GM23338 (cell line): ENCODE measurements at regions not wholly inside any gene's neighbourhood (a gene's known extent, or its start where the extent isn't known, plus 50 kb on each side); places are given as distances from the start of the nearest gene placed in this dataset.

Experiments
- ATAC-seq: fragments of 200-7000 bp; cut with Tn5 transposase; 3 replicates; pipeline ENCODE4 v1.9.1; 2020
- DNase-seq: peaks from one replicate; pipeline ENCODE4 v3.0.0-alpha.2; 2015; ENCODE audit warnings: low spot score
- H2AFZ ChIP-seq: fragments of 200-600 bp; sonication (generic); 2 replicates; pipeline ENCODE4 v1.8.0; 2016; ENCODE audit warnings: antibody characterized with exemption, mild to moderate bottlenecking, moderate library complexity
- H3F3A ChIP-seq: fragments of 200-600 bp; sonication (generic); replicated peaks from 2 replicates; pipeline ENCODE4 v1.8.0; 2017; ENCODE audit warnings: antibody characterized with exemption, mixed run types, low read depth
- H3K27ac ChIP-seq: fragments of 200-600 bp; sonication (generic); 2 replicates; pipeline ENCODE4 v1.6.1; 2016; ENCODE audit warnings: low read depth
- H3K27me3 ChIP-seq: fragments of 200-600 bp; sonication (generic); 2 replicates; pipeline ENCODE4 v1.8.0; 2016; ENCODE audit warnings: mild to moderate bottlenecking, mixed run types, moderate library complexity; ENCODE audit not compliant: insufficient read depth
- H3K36me3 ChIP-seq: fragments of 200-600 bp; sonication (generic); 2 replicates; pipeline ENCODE4 v1.8.0; 2016; ENCODE audit warnings: mild to moderate bottlenecking; ENCODE audit not compliant: insufficient read depth
- H3K4me1 ChIP-seq: fragments of 200-600 bp; sonication (generic); 2 replicates; pipeline ENCODE4 v1.8.0; 2016; ENCODE audit warnings: mild to moderate bottlenecking, moderate library complexity; ENCODE audit not compliant: insufficient read depth
- H3K4me2 ChIP-seq: fragments of 200-600 bp; sonication (generic); 2 replicates; pipeline ENCODE4 v1.7.1; 2017; ENCODE audit warnings: mixed run types
- H3K4me3 ChIP-seq: fragments of 200-600 bp; sonication (generic); 2 replicates; pipeline ENCODE4 v1.6.1; 2016; ENCODE audit warnings: mixed run types
- H3K79me2 ChIP-seq: fragments of 200-600 bp; sonication (generic); replicated peaks from 2 replicates; pipeline ENCODE4 v1.8.0; 2017; ENCODE audit warnings: mild to moderate bottlenecking; ENCODE audit not compliant: insufficient read depth
- H3K9me2 ChIP-seq: fragments of 200-600 bp; sonication (generic); 2 replicates; pipeline ENCODE4 v1.8.0; 2017; ENCODE audit not compliant: insufficient read depth
- H4K20me1 ChIP-seq: fragments of 200-600 bp; sonication (generic); replicated peaks from 2 replicates; pipeline ENCODE4 v1.8.0; 2017; ENCODE audit warnings: mild to moderate bottlenecking; ENCODE audit not compliant: insufficient read depth
- H3K27ac Mint-ChIP-seq: 2 replicates; pipeline ENCODE4 v1.8.0; 2020; ENCODE audit warnings: inconsistent platforms, mild to moderate bottlenecking, moderate library complexity, mixed read lengths
- H3K27me3 Mint-ChIP-seq: 3 replicates; pipeline ENCODE4 v1.8.0; 2022; ENCODE audit warnings: low read depth, mild to moderate bottlenecking, moderate library complexity, mixed read lengths, inconsistent platforms; ENCODE audit not compliant: insufficient read depth, poor library complexity
- H3K36me3 Mint-ChIP-seq: 3 replicates; pipeline ENCODE4 v1.8.0; 2021; ENCODE audit warnings: low read depth, mild to moderate bottlenecking, inconsistent platforms, moderate library complexity, mixed read lengths
- H3K4me1 Mint-ChIP-seq: 3 replicates; pipeline ENCODE4 v1.8.0; 2020; ENCODE audit warnings: mild to moderate bottlenecking, inconsistent platforms, mixed read lengths
- H3K4me3 Mint-ChIP-seq: 3 replicates; pipeline ENCODE4 v1.8.0; 2021; ENCODE audit warnings: moderate library complexity, mild to moderate bottlenecking, inconsistent platforms, mixed read lengths
- H3K9me3 Mint-ChIP-seq: 3 replicates; pipeline ENCODE4 v1.8.0; 2020; ENCODE audit warnings: moderate library complexity, mild to moderate bottlenecking, inconsistent platforms, mixed read lengths
- CREB1 ChIP-seq: fragments of 250-450 bp; sonication (Bioruptor Pico); IDR thresholded peaks from 2 replicates; pipeline ENCODE4 v1.5.0; 2020; ENCODE audit warnings: low read depth, mild to moderate bottlenecking, moderate library complexity
- ETS1 ChIP-seq: IDR thresholded peaks from 2 replicates; pipeline ENCODE4 v1.6.1; 2016; ENCODE audit warnings: antibody characterized with exemption
- EZH2 ChIP-seq: fragments of 200-600 bp; sonication (generic); IDR thresholded peaks from one replicate; pipeline ENCODE4 v1.8.0; 2017; ENCODE audit warnings: antibody characterized with exemption, mild to moderate bottlenecking, low read depth; ENCODE audit not compliant: unreplicated experiment
- EZH2phosphoT487 ChIP-seq: fragments of 200-600 bp; sonication (generic); IDR thresholded peaks from one replicate; pipeline ENCODE4 v1.8.1; 2018; ENCODE audit warnings: antibody characterized with exemption; ENCODE audit not compliant: unreplicated experiment
- JUNB ChIP-seq: IDR thresholded peaks from one replicate; pipeline ENCODE4 v1.6.1; 2016; ENCODE audit warnings: antibody characterized with exemption; ENCODE audit not compliant: unreplicated experiment
- NANOG ChIP-seq: IDR thresholded peaks from 2 replicates; pipeline ENCODE4 v1.6.1; 2016; ENCODE audit warnings: antibody characterized with exemption, borderline replicate concordance
- POLR2AphosphoS5 ChIP-seq: IDR thresholded peaks from 2 replicates; pipeline ENCODE4 v1.6.1; 2016; ENCODE audit warnings: antibody characterized with exemption, low read depth
- REST ChIP-seq: IDR thresholded peaks from one replicate; pipeline ENCODE4 v1.6.1; 2018; ENCODE audit warnings: antibody characterized with exemption; ENCODE audit not compliant: unreplicated experiment
- STAT1 ChIP-seq: IDR thresholded peaks from one replicate; pipeline ENCODE4 v1.6.1; 2016; ENCODE audit warnings: antibody characterized with exemption; ENCODE audit not compliant: unreplicated experiment
- ZNF114 ChIP-seq: fragments of 250-450 bp; sonication (Bioruptor Pico); IDR thresholded peaks from 2 replicates; pipeline ENCODE4 v1.5.0; 2020; ENCODE audit warnings: mild to moderate bottlenecking, moderate library complexity
- ZNF331 ChIP-seq: fragments of 250-450 bp; sonication (Bioruptor Pico); IDR thresholded peaks from 2 replicates; pipeline ENCODE4 v1.5.0; 2020; ENCODE audit warnings: low read depth, mild to moderate bottlenecking, moderate library complexity
- TF ChIP-seq, protein P1 (sequence below), 2 experiments: fragments of 200-600 bp in 1 of 2; sonication (generic) in 1 of 2; conservative IDR thresholded peaks; 2 replicates each; pipeline versions ENCODE4 v1.5.1 to v1.6.1; 2016 to 2017; ENCODE audit warnings: antibody characterized with exemption in 2 of 2, low read depth in 2 of 2, mild to moderate bottlenecking in 2 of 2, moderate library complexity in 1 of 2

- H3K4me3 ChIP-seq: no peak overlapping the region
- no peak for TF ChIP-seq POLR2AphosphoS5
- no peak for TF ChIP-seq CREB1 (CRISPR knock-in tag)
- TF ChIP-seq ZNF114 (CRISPR knock-in tag): no peak
- no peak for TF ChIP-seq NANOG
- TF ChIP-seq EZH2phosphoT487: no peak
- peak overlapping the region; percentile 19; the same call in 1 of the 3 replicates for H3K4me3 Mint-ChIP-seq
- H3K9me2 ChIP-seq: no peaks in the 10 kb centered on the region
- peak overlapping the region; percentile 32; the same call in 1 of the 2 replicates for H3K27ac Mint-ChIP-seq
- DNase-seq (peak; percentile 73), ATAC-seq (peak; percentile 99)
- no peaks in the 10 kb centered on the region for H4K20me1 ChIP-seq
- no peaks in the 10 kb centered on the region for H3K4me1 ChIP-seq
- no peaks in the 10 kb centered on the region for H3F3A ChIP-seq
- H3K36me3 Mint-ChIP-seq: no peaks in the 10 kb centered on the region
- no peaks in the 10 kb centered on the region for H3K79me2 ChIP-seq
- H3K9me3 Mint-ChIP-seq: peaks cover 5% of the 10 kb centered on the region; the same call in 2 of the 3 replicates
- H3K27ac ChIP-seq: no peak overlapping the region
- H3K4me1 Mint-ChIP-seq: peaks cover 7% of the 10 kb centered on the region
- no peaks in the 10 kb centered on the region for H3K27me3 Mint-ChIP-seq
- no peaks in the 10 kb centered on the region for H3K27me3 ChIP-seq
- no peak overlapping the region for H3K4me2 ChIP-seq
- H3K36me3 ChIP-seq: no peaks in the 10 kb centered on the region
- H2AFZ ChIP-seq: no peak overlapping the region
Measured at GRCh38 chr4:158327525-158327924, 117.2 kb downstream of the TMEM144 start.

DNA sequence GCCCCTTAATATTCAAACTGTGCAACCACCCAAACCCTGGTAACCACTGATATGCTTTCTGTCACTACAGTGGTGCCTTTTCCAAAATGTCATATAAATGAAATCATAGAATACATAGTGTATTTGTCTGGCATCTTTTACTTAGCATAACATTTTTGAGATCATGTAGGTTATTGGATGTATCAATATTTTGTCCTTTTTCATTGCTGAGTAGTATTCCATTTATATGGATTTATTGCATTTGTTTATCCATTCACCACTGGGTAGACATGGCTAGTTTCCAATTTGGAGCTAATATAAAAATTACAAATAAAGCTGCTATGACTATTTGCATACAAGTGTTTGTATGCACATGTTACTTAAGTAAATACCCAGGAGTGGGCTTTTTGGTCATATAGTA lies 121.6 kb downstream of the TMEM144 start:
- no peaks in the 10 kb centered on the region for H3K79me2 ChIP-seq
- no peak for ATAC-seq
- no peak overlapping the region for H2AFZ ChIP-seq
- no peak overlapping the region for H3K27ac ChIP-seq
- no peaks in the 10 kb centered on the region for H3K27me3 Mint-ChIP-seq
- H3K4me3 Mint-ChIP-seq: no peak overlapping the region
- H3K27me3 ChIP-seq: no peaks in the 10 kb centered on the region
- H4K20me1 ChIP-seq: no peaks in the 10 kb centered on the region
- H3K4me1 Mint-ChIP-seq: peaks cover 23% of the 10 kb centered on the region
- H3K4me1 ChIP-seq: 0 out of 2 replicates have a peak, but pooled peaks cover 5% of the 10 kb centered on the region
- no peaks in the 10 kb centered on the region for H3K9me2 ChIP-seq
- H3K4me3 ChIP-seq: no peak overlapping the region
- H3K36me3 Mint-ChIP-seq: no peaks in the 10 kb centered on the region
- H3K4me2 ChIP-seq: no peak overlapping the region
- DNase-seq: no peak
- peaks cover 5% of the 10 kb centered on the region; the same call in 2 of the 3 replicates for H3K9me3 Mint-ChIP-seq
- H3F3A ChIP-seq: no peaks in the 10 kb centered on the region
- H3K27ac Mint-ChIP-seq: no peak overlapping the region
- H3K36me3 ChIP-seq: no peaks in the 10 kb centered on the region
- TF ChIP-seq ETS1 (no peak), JUNB (no peak), NANOG (no peak), REST (no peak), EZH2phosphoT487 (no peak), POLR2AphosphoS5 (no peak), CREB1 (CRISPR knock-in tag) (no peak), EZH2 (no peak), STAT1 (no peak), ZNF331 (CRISPR knock-in tag) (no peak)
- TF ChIP-seq, protein P1, sequence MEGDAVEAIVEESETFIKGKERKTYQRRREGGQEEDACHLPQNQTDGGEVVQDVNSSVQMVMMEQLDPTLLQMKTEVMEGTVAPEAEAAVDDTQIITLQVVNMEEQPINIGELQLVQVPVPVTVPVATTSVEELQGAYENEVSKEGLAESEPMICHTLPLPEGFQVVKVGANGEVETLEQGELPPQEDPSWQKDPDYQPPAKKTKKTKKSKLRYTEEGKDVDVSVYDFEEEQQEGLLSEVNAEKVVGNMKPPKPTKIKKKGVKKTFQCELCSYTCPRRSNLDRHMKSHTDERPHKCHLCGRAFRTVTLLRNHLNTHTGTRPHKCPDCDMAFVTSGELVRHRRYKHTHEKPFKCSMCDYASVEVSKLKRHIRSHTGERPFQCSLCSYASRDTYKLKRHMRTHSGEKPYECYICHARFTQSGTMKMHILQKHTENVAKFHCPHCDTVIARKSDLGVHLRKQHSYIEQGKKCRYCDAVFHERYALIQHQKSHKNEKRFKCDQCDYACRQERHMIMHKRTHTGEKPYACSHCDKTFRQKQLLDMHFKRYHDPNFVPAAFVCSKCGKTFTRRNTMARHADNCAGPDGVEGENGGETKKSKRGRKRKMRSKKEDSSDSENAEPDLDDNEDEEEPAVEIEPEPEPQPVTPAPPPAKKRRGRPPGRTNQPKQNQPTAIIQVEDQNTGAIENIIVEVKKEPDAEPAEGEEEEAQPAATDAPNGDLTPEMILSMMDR (conservative IDR thresholded peaks at IDR 0.05; ENCODE audit: low read depth in 2 of 2): no peak
